GM12878 (cell line): ENCODE measurements at regions not wholly inside any gene's neighbourhood (a gene's known extent, or its start where the extent isn't known, plus 50 kb on each side); places are given as distances from the start of the nearest gene placed in this dataset.

Source experiments
- CBX3 ChIP-seq: fragments of 200-600 bp; sonication (generic); IDR thresholded peaks from 2 replicates; pipeline ENCODE4 v1.6.1; 2016; ENCODE audit warnings: low read depth, borderline replicate concordance
- CTCF ChIP-seq, 3 experiments: IDR thresholded peaks in 2 of 3; conservative IDR thresholded peaks in 1 of 3; 2 replicates each; pipeline ENCODE4 v1.5.1; 2011; ENCODE audit warnings: low read depth in 3 of 3, low read length in 3 of 3, mild to moderate bottlenecking in 3 of 3, control low read depth in 2 of 3, moderate library complexity in 2 of 3, inconsistent platforms in 1 of 3, mixed read lengths in 1 of 3; ENCODE audit not compliant: control insufficient read depth in 2 of 3, insufficient read depth in 1 of 3; ENCODE audit errors: extremely low read depth in 1 of 3
- E2F4 ChIP-seq: IDR thresholded peaks from 2 replicates; pipeline ENCODE4 v1.6.1; 2012; ENCODE audit warnings: low read depth, low read length, improper control_type of control experiment
- EGR1 ChIP-seq, 2 experiments: IDR thresholded peaks; 1 replicate in 1 of 2; 2 replicates in 1 of 2; pipeline ENCODE4 v1.6.1; 2011 to 2012; ENCODE audit warnings: low read depth in 2 of 2, low read length in 2 of 2, borderline replicate concordance in 1 of 2, mild to moderate bottlenecking in 1 of 2, moderate library complexity in 1 of 2
- ETV6 ChIP-seq, 2 experiments: fragments of 450-650 bp in 1 of 2; IDR thresholded peaks in 1 of 2; conservative IDR thresholded peaks in 1 of 2; 2 replicates each; pipeline ENCODE4 v1.6.1; 2014; ENCODE audit warnings: antibody characterized with exemption in 1 of 2, borderline replicate concordance in 1 of 2, low read depth in 1 of 2, mild to moderate bottlenecking in 1 of 2, moderate library complexity in 1 of 2
- IRF3 ChIP-seq: fragments of 450-650 bp; IDR thresholded peaks from 2 replicates; pipeline ENCODE4 v1.6.1; 2014; ENCODE audit warnings: mild to moderate bottlenecking
- JUND ChIP-seq: IDR thresholded peaks from 2 replicates; pipeline ENCODE4 v1.6.1; 2012; ENCODE audit warnings: low read depth, mild to moderate bottlenecking, low read length, improper control_type of control experiment, moderate library complexity
- NR2C2 ChIP-seq: IDR thresholded peaks from 2 replicates; pipeline ENCODE4 v1.6.1; 2011; ENCODE audit warnings: borderline replicate concordance, low read depth; ENCODE audit not compliant: control insufficient read depth, insufficient read length
- POLR2A ChIP-seq: IDR thresholded peaks from 2 replicates; pipeline ENCODE4 v1.6.1; 2011; ENCODE audit warnings: low read depth, mild to moderate bottlenecking, low read length
- POLR2AphosphoS5 ChIP-seq: IDR thresholded peaks from 2 replicates; pipeline ENCODE4 v1.6.1; 2011; ENCODE audit warnings: mild to moderate bottlenecking, low read length, inconsistent platforms
- REST ChIP-seq: IDR thresholded peaks from 2 replicates; pipeline ENCODE4 v1.6.1; 2012; ENCODE audit warnings: mild to moderate bottlenecking, low read depth, low read length
- YY1 ChIP-seq: IDR thresholded peaks from 2 replicates; pipeline ENCODE4 v1.6.1; 2011; ENCODE audit warnings: low read depth, mild to moderate bottlenecking, low read length

- no peak for TF ChIP-seq CTCF (IDR thresholded peaks at IDR 0.05 in 2 of 3, conservative IDR thresholded peaks at IDR 0.05 in 1 of 3; ENCODE audit: control insufficient read depth in 2 of 3, extremely low read depth in 1 of 3, insufficient read depth in 1 of 3, low read depth in 3 of 3, low read length in 3 of 3)
- TF ChIP-seq JUND = no peak
- TF ChIP-seq EGR1 (IDR thresholded peaks at IDR 0.05; ENCODE audit: borderline replicate concordance in 1 of 2, low read depth in 2 of 2, low read length in 2 of 2) = no peak
- no peak for TF ChIP-seq POLR2AphosphoS5
- no peak for TF ChIP-seq YY1
- no peak for TF ChIP-seq POLR2A
- TF ChIP-seq CBX3 = no peak
- no peak for TF ChIP-seq ETV6 (conservative IDR thresholded peaks at IDR 0.05 in 1 of 2, IDR thresholded peaks at IDR 0.05 in 1 of 2; ENCODE audit: borderline replicate concordance in 1 of 2, low read depth in 1 of 2)
- TF ChIP-seq IRF3 = no peak
- no peak for TF ChIP-seq NR2C2
- TF ChIP-seq REST = no peak
- TF ChIP-seq E2F4 = no peak
Observed at GRCh38 chr14:101408077-101408831, 153.0 kb upstream of the DIO3 start.
